SKM-1 treated with dmso at 0.1 percent for 144 hours (cell line): ENCODE measurements at regions not wholly inside any gene's neighbourhood (a gene's known extent, or its start where the extent isn't known, plus 50 kb on each side); places are given as distances from the start of the nearest gene placed in this dataset.
A peak's percentile ranks its signal among the peaks of the same experiment; 100 is the strongest.

ENCODE experiments used
- DNase-seq: peaks from one replicate; lab custom pipeline; 2025; ENCODE audit not compliant: unreplicated experiment; lab: John Stamatoyannopoulos, UW

DNA sequence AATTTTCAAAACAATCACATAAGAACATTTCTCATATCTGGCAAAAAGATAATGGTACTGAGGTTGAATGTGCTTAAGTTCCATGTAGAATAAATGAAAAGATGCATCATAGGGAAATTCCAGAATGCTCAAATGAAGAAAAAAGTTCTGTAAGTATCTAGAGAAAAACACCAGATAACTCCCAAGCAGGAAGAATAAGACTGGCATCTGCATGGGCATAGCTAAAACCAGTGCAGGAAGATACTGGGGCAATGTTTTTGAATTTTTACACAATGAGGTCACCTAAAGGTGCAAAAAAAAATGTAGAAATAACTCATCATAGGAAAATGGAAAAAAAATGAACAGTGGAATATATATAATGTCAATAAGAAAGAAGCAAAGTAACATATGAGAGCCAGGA lies 275.2 kb downstream of the BAMBI start:
- no peak for DNase-seq

- no peak for DNase-seq
Measured at GRCh38 chr10:28954211-28954610, 276.9 kb downstream of the BAMBI start.

DNA sequence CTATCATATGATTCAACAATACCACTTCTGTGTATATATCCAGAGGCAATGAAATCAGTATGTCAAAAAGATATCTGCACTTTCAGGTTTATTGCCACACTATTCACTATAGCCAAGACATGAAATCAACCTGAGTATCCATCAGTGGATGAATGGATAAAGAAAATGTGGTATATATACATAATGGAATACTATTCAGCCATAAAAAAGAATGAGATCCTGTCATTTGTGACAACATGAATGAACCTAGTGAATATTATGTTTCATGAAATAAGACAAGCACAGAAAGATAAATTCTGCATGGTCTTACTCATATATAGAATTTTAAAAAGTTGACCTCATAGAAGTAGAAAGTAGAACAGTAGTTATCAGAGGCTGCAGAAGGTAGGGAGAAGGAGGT lies 281.1 kb downstream of the BAMBI start:
- DNase-seq = no peak

DNA sequence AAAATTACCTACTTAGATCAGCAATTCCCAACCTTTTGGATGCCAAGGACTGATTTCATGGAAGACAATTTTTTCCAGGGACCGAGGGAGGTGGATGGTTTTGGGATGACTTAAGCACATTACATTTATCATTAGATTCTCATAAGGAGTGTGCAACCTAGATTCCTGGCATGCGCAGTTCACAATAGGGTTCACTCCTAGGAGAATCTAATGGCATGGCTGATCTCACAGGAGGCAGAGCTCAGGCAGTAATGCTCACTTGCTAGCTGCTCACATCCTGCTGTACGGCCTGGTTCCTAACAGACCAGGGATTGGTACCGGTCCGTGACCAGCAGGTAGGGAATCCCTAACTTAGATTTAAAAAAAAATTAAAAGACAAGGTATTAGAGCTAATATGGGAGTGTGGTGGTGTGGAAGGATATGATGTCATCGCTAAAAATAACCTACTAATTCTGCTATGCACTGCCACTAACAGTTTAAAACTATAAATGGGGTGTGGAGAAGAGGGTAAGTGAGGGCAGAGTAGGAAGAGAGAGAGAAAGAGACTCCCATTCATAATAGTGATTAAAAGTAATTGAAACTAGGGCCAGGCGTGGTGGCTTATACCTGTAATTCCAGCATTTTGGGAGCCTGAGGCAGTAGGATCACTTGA lies 282.7 kb downstream of the BAMBI start:
- DNase-seq = no peak

DNA sequence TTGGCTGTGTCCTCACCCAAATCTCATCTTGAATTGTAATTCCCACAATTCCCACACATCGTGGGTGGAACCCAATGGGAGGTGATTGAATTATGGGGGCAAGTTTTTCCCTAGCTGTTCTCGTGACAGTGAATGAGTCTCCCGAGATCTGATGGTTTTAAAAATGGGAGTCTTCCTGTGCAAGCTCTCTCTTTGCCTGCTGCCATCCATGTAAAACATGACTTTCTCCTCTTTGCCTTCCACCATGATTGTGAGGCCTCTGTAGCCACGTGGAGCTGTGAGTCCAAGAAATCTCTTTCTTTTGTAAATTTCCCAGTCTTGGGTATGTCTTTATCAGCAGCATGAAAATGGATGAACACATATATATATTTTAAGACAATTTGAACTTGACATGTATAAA lies 285.4 kb downstream of the BAMBI start:
- DNase-seq = no peak

- DNase-seq = no peak
Measured at GRCh38 chr10:28963539-28964221, 286.4 kb downstream of the BAMBI start.

DNA sequence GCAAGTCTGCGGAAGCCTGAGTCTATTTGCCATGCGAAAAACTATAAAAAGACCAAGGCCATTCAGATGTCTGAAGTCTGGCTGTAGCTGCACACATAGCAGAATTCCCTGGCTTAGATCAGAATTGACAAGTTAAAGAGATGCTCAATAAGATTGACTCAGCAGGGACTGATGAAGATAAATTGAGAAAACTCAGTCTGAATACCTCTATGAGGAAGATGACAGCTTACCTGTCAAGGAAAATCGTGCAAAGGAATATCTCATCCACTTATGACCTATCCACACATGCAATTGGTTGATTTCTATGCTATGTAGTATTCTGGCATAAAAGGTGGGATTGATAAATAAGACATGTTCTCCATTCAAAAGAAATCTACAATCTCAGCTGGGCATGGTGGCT lies 288.6 kb downstream of the BAMBI start:
- DNase-seq = no peak

DNA sequence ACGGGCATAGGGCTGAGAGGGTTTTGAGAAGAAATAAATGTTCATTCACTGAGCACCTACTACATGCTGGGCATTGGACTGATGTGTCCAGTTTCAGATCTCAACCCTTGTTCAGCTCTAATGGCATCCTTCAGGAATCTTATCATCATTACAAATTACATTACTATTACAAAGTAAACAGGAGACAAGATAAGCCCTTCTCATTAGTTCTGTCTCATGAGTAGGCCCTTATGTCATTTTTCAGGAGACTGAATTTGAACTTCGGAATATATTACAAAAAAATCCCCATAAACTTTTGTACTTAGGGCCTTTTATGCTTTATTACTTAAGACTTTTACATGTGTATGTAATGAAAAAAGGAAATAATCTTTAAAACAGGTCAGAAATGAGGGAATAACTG lies 289.7 kb downstream of the BAMBI start:
- no peak for DNase-seq

DNA sequence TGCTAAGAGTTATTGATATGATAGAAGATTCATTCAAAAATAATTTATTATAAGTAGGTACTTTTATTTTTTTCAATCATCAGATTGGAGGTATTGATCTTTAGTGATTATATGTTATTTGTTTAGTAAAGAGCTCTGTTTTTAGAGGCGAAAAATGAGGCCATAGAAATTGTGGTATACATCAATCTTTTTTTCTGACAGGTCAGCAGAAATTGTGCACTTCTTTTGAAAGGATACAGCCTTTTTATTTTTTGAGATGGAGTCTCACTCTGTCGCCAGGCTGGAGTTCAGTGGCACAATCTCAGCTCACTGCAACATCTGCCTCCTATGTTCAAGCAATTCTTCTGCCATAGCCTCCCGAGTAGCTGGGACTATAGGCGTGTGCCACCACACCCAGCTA lies 292.1 kb downstream of the BAMBI start:
- no peak for DNase-seq

- DNase-seq = no peak
Measured at GRCh38 chr10:28970231-28970630, 292.9 kb downstream of the BAMBI start.

DNA sequence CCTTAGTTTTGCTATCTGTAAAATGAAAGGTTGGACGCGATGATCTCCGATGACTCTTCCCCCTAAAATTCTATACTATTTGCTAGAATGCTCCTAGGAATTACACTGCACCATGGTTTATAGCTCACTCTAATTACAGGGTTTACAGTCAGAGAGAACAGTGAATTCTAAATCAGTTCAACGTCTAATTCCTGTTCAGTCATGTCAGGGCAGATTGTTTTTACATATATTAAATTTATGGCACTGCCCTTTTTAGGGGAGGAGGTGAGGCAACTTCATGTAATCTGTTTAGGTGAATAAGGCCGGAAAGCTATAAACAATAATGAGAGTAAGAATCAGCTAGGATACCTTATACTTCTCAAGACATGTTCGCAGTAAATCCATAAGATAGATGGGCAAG lies 293.9 kb downstream of the BAMBI start:
- no peak for DNase-seq

DNA sequence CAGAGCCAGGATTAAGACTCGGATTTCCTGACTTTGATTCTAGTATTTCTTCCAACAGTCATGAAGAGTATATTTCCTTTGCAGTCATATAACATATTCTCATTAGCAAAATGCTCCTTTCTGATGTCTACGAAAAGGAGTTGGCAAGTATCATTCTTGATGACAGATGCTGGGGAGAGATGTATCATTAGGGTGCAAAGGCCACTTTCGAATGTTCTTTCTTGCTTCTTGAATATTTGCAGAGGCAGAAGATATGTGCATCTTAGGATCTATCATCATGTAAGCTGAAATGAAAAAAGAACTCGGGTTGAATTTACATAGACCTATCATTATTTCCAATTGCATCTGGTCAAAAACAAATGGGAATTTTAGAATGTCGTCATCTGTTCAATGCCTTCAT lies 294.4 kb downstream of the BAMBI start:
- no peak for DNase-seq

GRCh38 chr10:28973309-28973972 lies 296.1 kb downstream of the BAMBI start:
- no peak for DNase-seq

DNA sequence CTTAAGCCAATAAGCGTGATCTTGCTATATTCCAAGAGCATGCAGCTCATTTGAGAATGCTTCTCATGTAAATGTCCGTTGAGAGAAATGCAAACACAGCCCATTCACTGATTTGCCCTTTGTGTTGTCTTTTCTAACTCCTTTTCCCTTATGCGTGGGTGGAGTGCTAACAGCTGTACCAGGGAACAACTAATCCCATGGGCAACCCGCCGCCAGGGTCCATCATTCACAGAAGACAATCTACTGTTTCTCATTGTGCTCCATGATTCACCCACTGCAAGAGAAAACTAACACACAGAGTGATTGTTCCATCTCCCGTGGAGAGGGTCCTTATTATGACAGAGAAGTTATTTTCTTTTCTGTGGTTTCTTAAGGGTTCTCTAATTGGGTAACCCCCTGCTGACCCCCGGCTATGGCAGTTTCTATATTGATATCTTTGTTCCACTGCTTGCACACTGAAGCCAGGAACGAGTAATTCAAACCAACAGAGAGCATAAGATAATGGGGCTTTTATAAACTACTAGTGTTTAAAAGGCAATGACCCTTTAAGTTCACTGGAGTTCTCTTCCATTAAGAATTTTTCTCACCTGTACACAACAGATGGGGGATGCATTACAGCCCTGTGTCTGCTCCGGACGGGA lies 298.7 kb downstream of the BAMBI start:
- DNase-seq = no peak

DNA sequence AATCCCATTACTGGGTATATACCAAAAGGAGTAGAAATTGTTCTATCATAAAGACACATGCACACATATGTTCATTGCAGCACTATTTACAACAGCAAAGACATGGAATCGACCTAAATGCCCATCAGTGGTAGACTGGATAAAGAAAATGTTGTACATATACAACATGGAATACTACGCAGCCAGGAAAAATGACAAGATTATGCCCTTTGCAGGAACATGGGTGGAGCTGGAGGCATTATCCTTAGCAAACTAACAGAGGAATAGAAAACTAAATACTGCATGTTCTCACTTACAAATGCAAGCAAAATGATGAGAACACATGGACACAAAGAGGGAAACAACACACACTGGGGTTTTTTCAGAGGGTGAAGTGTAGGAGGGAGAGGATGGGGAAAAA lies 300.2 kb downstream of the BAMBI start:
- DNase-seq = no peak

GRCh38 chr10:28980264-28980663 lies 302.9 kb downstream of the BAMBI start:
- no peak for DNase-seq

DNA sequence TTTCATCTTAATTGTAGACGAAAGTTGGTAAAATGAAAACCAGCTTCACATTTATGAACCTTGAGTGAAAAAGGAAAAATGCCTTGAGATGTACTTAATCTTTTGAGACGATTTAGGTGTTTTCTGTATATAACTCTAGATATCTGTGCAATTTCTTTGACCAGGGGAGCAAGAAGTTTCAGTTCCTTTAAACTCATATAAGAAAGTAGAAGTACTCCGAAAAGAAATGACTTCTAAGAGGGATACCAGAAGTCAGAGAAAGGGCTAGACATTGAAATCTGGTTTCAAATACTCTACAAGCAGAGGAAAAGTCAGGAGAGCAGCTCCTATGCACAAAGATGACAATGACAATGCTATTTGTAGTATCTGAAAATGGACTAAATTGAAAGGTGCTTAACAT lies 303.7 kb downstream of the BAMBI start:
- DNase-seq = no peak

DNA sequence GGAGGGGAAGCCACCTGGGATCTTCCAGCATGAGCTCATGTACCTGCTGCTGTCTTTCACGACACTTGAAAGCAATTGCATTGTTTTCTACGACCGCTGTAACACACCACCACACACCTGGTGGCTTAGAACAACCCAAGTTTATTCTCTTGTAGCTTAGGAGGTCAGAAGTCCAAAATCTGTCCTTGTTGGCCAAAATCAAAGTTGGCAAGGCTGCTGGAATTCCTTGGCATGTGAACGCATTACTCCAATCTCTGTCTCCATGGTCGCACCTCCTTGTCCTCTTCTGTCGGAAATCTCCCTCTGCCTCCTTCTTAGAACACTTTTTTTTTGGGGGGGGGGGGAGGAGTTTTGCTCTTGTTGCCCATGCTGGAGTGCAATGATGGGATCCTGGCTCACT lies 305.7 kb downstream of the BAMBI start:
- no peak for DNase-seq

GRCh38 chr10:28983799-28984198 lies 305.1 kb upstream of the LYZL1 start:
- no peak for DNase-seq

- DNase-seq = peak; percentile 58
Measured at GRCh38 chr10:28984431-28984830, 304.4 kb upstream of the LYZL1 start.

GRCh38 chr10:28985137-28985885 lies 303.6 kb upstream of the LYZL1 start:
- DNase-seq = no peak
